ENCODE measurements at regions not wholly inside any gene's neighbourhood (a gene's known extent, or its start where the extent isn't known, plus 50 kb on each side); places are given as distances from the start of the nearest gene placed in this dataset.

GRCh38 chr5:51544031-51544785 lies 161.0 kb downstream of the ISL1 start:
- ATAC-seq, result no peak
- Histone ChIP-seq H3K79me2 (replicated peaks; ENCODE audit: insufficient read depth) (no peaks in the 10 kb centered on the region), H3F3A (replicated peaks; ENCODE audit: low read depth) (no peaks in the 10 kb centered on the region), H3K36me3 (ENCODE audit: insufficient read depth) (no peaks in the 10 kb centered on the region), H3K4me2 (no peak overlapping the region), H3K27ac (ENCODE audit: low read depth) (no peak overlapping the region), H3K27me3 (ENCODE audit: insufficient read depth) (no peaks in the 10 kb centered on the region), H3K4me1 (ENCODE audit: insufficient read depth) (no peaks in the 10 kb centered on the region), H2AFZ (no peak overlapping the region; the same call in 1 of the 2 replicates), H3K9me2 (ENCODE audit: insufficient read depth) (no peaks in the 10 kb centered on the region), H4K20me1 (replicated peaks; ENCODE audit: insufficient read depth) (no peaks in the 10 kb centered on the region), H3K4me3 (no peak overlapping the region)
- no peaks in the 10 kb centered on the region for H3K27me3 Mint-ChIP-seq (ENCODE audit: insufficient read depth, low read depth, poor library complexity)
- DNase-seq (ENCODE audit: low spot score), result no peak
- no peak overlapping the region; the same call in 1 of the 2 replicates for H3K27ac Mint-ChIP-seq
- no peaks in the 10 kb centered on the region; the same call in 2 of the 3 replicates for H3K9me3 Mint-ChIP-seq
- TF ChIP-seq POLR2AphosphoS5 (IDR thresholded peaks at IDR 0.05; ENCODE audit: low read depth), result no peak
- TF ChIP-seq EZH2 (IDR thresholded peaks at IDR 0.05; ENCODE audit: low read depth, unreplicated experiment), result no peak
- TF ChIP-seq ZNF331 (CRISPR knock-in tag; IDR thresholded peaks at IDR 0.05; ENCODE audit: low read depth), result no peak
- TF ChIP-seq STAT1 (IDR thresholded peaks at IDR 0.05; ENCODE audit: unreplicated experiment), result no peak
- no peak for TF ChIP-seq CREB1 (CRISPR knock-in tag; IDR thresholded peaks at IDR 0.05; ENCODE audit: low read depth)
- TF ChIP-seq NANOG (IDR thresholded peaks at IDR 0.05; ENCODE audit: borderline replicate concordance), result no peak
- peaks cover 4% of the 10 kb centered on the region for H3K4me1 Mint-ChIP-seq
- no peak overlapping the region for H3K4me3 Mint-ChIP-seq
- no peaks in the 10 kb centered on the region for H3K36me3 Mint-ChIP-seq (ENCODE audit: low read depth)

GRCh38 chr5:51556833-51557232 lies 173.6 kb downstream of the ISL1 start:
- no peaks in the 10 kb centered on the region for H3K4me1 Mint-ChIP-seq
- no peak for TF ChIP-seq REST (IDR thresholded peaks at IDR 0.05; ENCODE audit: unreplicated experiment)
- no peak for TF ChIP-seq POLR2AphosphoS5 (IDR thresholded peaks at IDR 0.05; ENCODE audit: low read depth)
- no peak for TF ChIP-seq ZNF331 (CRISPR knock-in tag; IDR thresholded peaks at IDR 0.05; ENCODE audit: low read depth)
- no peak for TF ChIP-seq CTCF (conservative IDR thresholded peaks at IDR 0.05; ENCODE audit: low read depth in 2 of 2)
- TF ChIP-seq ZNF462 (CRISPR knock-in tag; IDR thresholded peaks at IDR 0.05), result no peak
- no peak for TF ChIP-seq EZH2phosphoT487 (IDR thresholded peaks at IDR 0.05; ENCODE audit: unreplicated experiment)

More at GRCh38 chr5:51556833-51557232, 173.6 kb downstream of the ISL1 start:
- Histone ChIP-seq H3K27ac (ENCODE audit: low read depth) (no peak overlapping the region), H3K4me1 (ENCODE audit: insufficient read depth) (no peaks in the 10 kb centered on the region), H3K4me2 (no peak overlapping the region), H3F3A (replicated peaks; ENCODE audit: low read depth) (no peaks in the 10 kb centered on the region), H3K9me2 (ENCODE audit: insufficient read depth) (no peaks in the 10 kb centered on the region; the same call in 1 of the 2 replicates), H3K36me3 (ENCODE audit: insufficient read depth) (no peaks in the 10 kb centered on the region), H2AFZ (no peak overlapping the region), H3K79me2 (replicated peaks; ENCODE audit: insufficient read depth) (no peaks in the 10 kb centered on the region), H3K4me3 (no peak overlapping the region), H3K27me3 (ENCODE audit: insufficient read depth) (no peaks in the 10 kb centered on the region), H4K20me1 (replicated peaks; ENCODE audit: insufficient read depth) (no peaks in the 10 kb centered on the region)
- no peaks in the 10 kb centered on the region for H3K36me3 Mint-ChIP-seq (ENCODE audit: low read depth)
- H3K27me3 Mint-ChIP-seq (ENCODE audit: insufficient read depth, low read depth, poor library complexity), result peaks cover 2% of the 10 kb centered on the region
- H3K27ac Mint-ChIP-seq, result no peak overlapping the region
- H3K9me3 Mint-ChIP-seq, result no peaks in the 10 kb centered on the region
- ATAC-seq (no peak), DNase-seq (ENCODE audit: low spot score) (no peak)
- H3K4me3 Mint-ChIP-seq, result no peak overlapping the region
